Ishikawa (cell line): ENCODE measurements at regions not wholly inside any gene's neighbourhood (a gene's known extent, or its start where the extent isn't known, plus 50 kb on each side); places are given as distances from the start of the nearest gene placed in this dataset.

Experiments used
- CEBPB ChIP-seq: IDR thresholded peaks from 2 replicates; pipeline ENCODE4 v1.6.1; 2012
- CREB1 ChIP-seq: IDR thresholded peaks from 2 replicates; pipeline ENCODE4 v1.6.1; 2012; ENCODE audit warnings: low read depth
- EGR1 ChIP-seq: IDR thresholded peaks from 2 replicates; pipeline ENCODE4 v1.6.1; 2012
- EP300 ChIP-seq: IDR thresholded peaks from 2 replicates; pipeline ENCODE4 v1.6.1; 2012; ENCODE audit warnings: borderline replicate concordance
- MAX ChIP-seq: IDR thresholded peaks from 2 replicates; pipeline ENCODE4 v1.6.1; 2012
- NFIC ChIP-seq: IDR thresholded peaks from 2 replicates; pipeline ENCODE4 v1.6.1; 2012
- RAD21 ChIP-seq: IDR thresholded peaks from 2 replicates; pipeline ENCODE4 v1.6.1; 2012; ENCODE audit warnings: low read depth
- REST ChIP-seq: IDR thresholded peaks from 2 replicates; pipeline ENCODE4 v1.6.1; 2012; ENCODE audit warnings: low read depth, mild to moderate bottlenecking
- TAF1 ChIP-seq: IDR thresholded peaks from 2 replicates; pipeline ENCODE4 v1.6.1; 2012; ENCODE audit warnings: low read depth, mild to moderate bottlenecking
- TCF12 ChIP-seq: IDR thresholded peaks from 2 replicates; pipeline ENCODE4 v1.6.1; 2012; ENCODE audit warnings: low read depth
- USF1 ChIP-seq: IDR thresholded peaks from 2 replicates; pipeline ENCODE4 v1.6.1; 2012

- TF ChIP-seq EP300, result no peak
- TF ChIP-seq CREB1, result no peak
- no peak for TF ChIP-seq REST
- no peak for TF ChIP-seq EGR1
- TF ChIP-seq CEBPB, result no peak
- no peak for TF ChIP-seq MAX
- TF ChIP-seq TCF12, result no peak
- no peak for TF ChIP-seq USF1
- no peak for TF ChIP-seq RAD21
- TF ChIP-seq TAF1, result no peak
- TF ChIP-seq NFIC, result no peak
Observed at GRCh38 chr12:61701471-61701870, 558.7 kb upstream of the USP15 start.
